OCI-LY3 (cell line): ENCODE measurements at regions not wholly inside any gene's neighbourhood (a gene's known extent, or its start where the extent isn't known, plus 50 kb on each side); places are given as distances from the start of the nearest gene placed in this dataset.

ENCODE experiments used
- H2AFZ ChIP-seq: fragments of 200-600, 300-600 bp; shearing (Covaris generic); 2 replicates; pipeline ENCODE4 v1.6.0; 2014; ENCODE audit warnings: antibody characterized with exemption, low read depth, low read length
- H3K27ac ChIP-seq: fragments of 200-600, 300-600 bp; sonication (generic); 2 replicates; pipeline ENCODE4 v1.5.1; 2014; ENCODE audit warnings: mild to moderate bottlenecking, low read length, moderate library complexity, mixed read lengths
- H3K27me3 ChIP-seq: fragments of 200-600, 300-600 bp; sonication (generic); 2 replicates; pipeline ENCODE4 v1.6.1; 2014; ENCODE audit warnings: low read depth, low read length, mixed read lengths
- H3K36me3 ChIP-seq: fragments of 200-600, 300-600 bp; sonication (generic); replicated peaks from 2 replicates; pipeline ENCODE3; 2014; ENCODE audit warnings: low read depth, low read length, mixed read lengths
- H3K4me1 ChIP-seq: fragments of 300-600, 200-600 bp; sonication (generic); 2 replicates; pipeline ENCODE4 v1.6.1; 2014; ENCODE audit warnings: low read length, mixed read lengths
- H3K4me2 ChIP-seq: fragments of 200-600, 300-600 bp; sonication (generic); 2 replicates; pipeline ENCODE4 v1.6.1; 2014; ENCODE audit warnings: low read length, mixed read lengths
- H3K4me3 ChIP-seq: fragments of 300-600, 200-600 bp; sonication (generic); 2 replicates; pipeline ENCODE4 v1.5.1; 2014; ENCODE audit warnings: antibody characterized with exemption, mild to moderate bottlenecking, low read length, moderate library complexity
- H3K79me2 ChIP-seq: fragments of 300-600, 200-600 bp; shearing (Covaris generic); 2 replicates; pipeline ENCODE4 v1.6.1; 2014; ENCODE audit warnings: mild to moderate bottlenecking, low read length, mixed read lengths
- H3K9ac ChIP-seq: fragments of 300-600, 200-600 bp; shearing (Covaris generic); 2 replicates; pipeline ENCODE4 v1.6.0; 2014; ENCODE audit warnings: mild to moderate bottlenecking, low read length, moderate library complexity
- H3K9me3 ChIP-seq: fragments of 200-600, 300-600 bp; shearing (Covaris generic); 2 replicates; pipeline ENCODE4 v1.6.1; 2014; ENCODE audit warnings: low read length, mixed read lengths; ENCODE audit not compliant: insufficient read depth
- H4K20me1 ChIP-seq: fragments of 200-600, 300-600 bp; sonication (generic); 2 replicates; pipeline ENCODE4 v1.6.1; 2016; ENCODE audit warnings: low read length, mixed read lengths; ENCODE audit not compliant: insufficient read depth
- CTCF ChIP-seq: fragments of 200-600, 300-600 bp; sonication (generic); IDR thresholded peaks from 2 replicates; pipeline ENCODE4 v1.5.1; 2014; ENCODE audit warnings: antibody characterized with exemption, low read length, low read depth
- EZH2phosphoT487 ChIP-seq: fragments of 200-600 bp; shearing (Covaris generic); IDR thresholded peaks from 2 replicates; pipeline ENCODE4 v1.6.1; 2018; ENCODE audit warnings: antibody characterized with exemption, mixed run types, low read depth

GRCh38 chr2:239569401-239570090 is 168.7 kb upstream of the HDAC4 start:
- Histone ChIP-seq H3K9me3 (no peaks in the 10 kb centered on the region), H3K27ac (no peak overlapping the region), H2AFZ (no peak overlapping the region), H3K4me2 (no peak overlapping the region), H4K20me1 (no peaks in the 10 kb centered on the region), H3K27me3 (peaks cover 7% of the 10 kb centered on the region; the same call in 1 of the 2 replicates), H3K4me1 (no peaks in the 10 kb centered on the region), H3K79me2 (no peaks in the 10 kb centered on the region), H3K4me3 (no peak overlapping the region), H3K9ac (no peak overlapping the region), H3K36me3 (no peaks in the 10 kb centered on the region)
- TF ChIP-seq EZH2phosphoT487 (no peak), CTCF (no peak)

GRCh38 chr2:239568601-239569000 is 167.8 kb upstream of the HDAC4 start:
- Histone ChIP-seq H3K27ac (no peak overlapping the region), H3K9me3 (no peaks in the 10 kb centered on the region), H3K4me2 (no peak overlapping the region), H3K36me3 (no peaks in the 10 kb centered on the region), H2AFZ (no peak overlapping the region), H3K9ac (no peak overlapping the region), H3K4me3 (no peak overlapping the region), H4K20me1 (no peaks in the 10 kb centered on the region), H3K4me1 (no peaks in the 10 kb centered on the region), H3K79me2 (no peaks in the 10 kb centered on the region), H3K27me3 (peaks cover 7% of the 10 kb centered on the region; the same call in 1 of the 2 replicates)
- TF ChIP-seq CTCF: no peak
- TF ChIP-seq EZH2phosphoT487: no peak

- Histone ChIP-seq H3K4me2 (no peak overlapping the region), H3K79me2 (no peaks in the 10 kb centered on the region), H3K9ac (no peak overlapping the region), H4K20me1 (no peaks in the 10 kb centered on the region), H3K4me1 (no peaks in the 10 kb centered on the region), H3K9me3 (no peaks in the 10 kb centered on the region), H2AFZ (no peak overlapping the region), H3K27ac (no peak overlapping the region), H3K27me3 (peaks cover 7% of the 10 kb centered on the region; the same call in 1 of the 2 replicates), H3K4me3 (no peak overlapping the region), H3K36me3 (no peaks in the 10 kb centered on the region)
- no peak for TF ChIP-seq EZH2phosphoT487
- TF ChIP-seq CTCF: no peak
Measured at GRCh38 chr2:239567786-239568185, 167.0 kb upstream of the HDAC4 start.

- Histone ChIP-seq H3K27me3 (peaks cover 7% of the 10 kb centered on the region; the same call in 1 of the 2 replicates), H3K4me1 (no peaks in the 10 kb centered on the region), H3K9me3 (no peaks in the 10 kb centered on the region), H3K4me2 (no peak overlapping the region), H4K20me1 (no peaks in the 10 kb centered on the region), H3K27ac (no peak overlapping the region), H2AFZ (no peak overlapping the region), H3K9ac (no peak overlapping the region), H3K36me3 (no peaks in the 10 kb centered on the region), H3K4me3 (no peak overlapping the region), H3K79me2 (no peaks in the 10 kb centered on the region)
- no peak for TF ChIP-seq EZH2phosphoT487
- no peak for TF ChIP-seq CTCF
Measured at GRCh38 chr2:239566995-239567568, 166.3 kb upstream of the HDAC4 start.
